B cell (primary cell): ENCODE measurements at regions not wholly inside any gene's neighbourhood (a gene's known extent, or its start where the extent isn't known, plus 50 kb on each side); places are given as distances from the start of the nearest gene placed in this dataset.

Experiments used
- ATAC-seq: fragments of 200-7000 bp; cut with Tn5 transposase; one replicate; pipeline ENCODE4 v1.10.0; 2021; ENCODE audit warnings: low read depth, mild to moderate bottlenecking, moderate number of reproducible peaks, moderate library complexity
- CTCF ChIA-PET: fragments of 350-600 bp; sonication (Branson Sonifier 250); formaldehyde crosslinking; loops from one replicate; lab custom pipeline; 2021; ENCODE audit warnings: antibody characterized with exemption, inconsistent platforms; lab: Charles Lee
- POLR2A ChIA-PET: fragments of 350-600 bp; sonication (Branson Sonifier 250); formaldehyde crosslinking; loops from one replicate; lab custom pipeline; 2021; ENCODE audit warnings: antibody characterized with exemption; lab: Charles Lee
- DNase-seq: peaks from one replicate; pipeline ENCODE4 v3.0.0; 2013
- H2AFZ ChIP-seq: 2 replicates; pipeline ENCODE4 v1.6.1; 2012; ENCODE audit warnings: mild to moderate bottlenecking, low read depth, low read length; ENCODE audit not compliant: insufficient read depth, poor library complexity, severe bottlenecking
- H3K27ac ChIP-seq, 2 donors: 1 replicate in 1 of 2; 2 replicates in 1 of 2; pipeline ENCODE4 v1.5.1; 2012 to 2013; ENCODE audit warnings: low read length in 2 of 2, mild to moderate bottlenecking in 2 of 2, moderate library complexity in 1 of 2
- H3K27me3 ChIP-seq, 4 experiments: fragments of 200-600 bp in 1 of 4; sonication (generic) in 1 of 4; replicated peaks in 1 of 4; 1 replicate in 2 of 4; 2 replicates in 2 of 4; pipeline versions ENCODE4 v1.6.1 to v1.7.0; 2013 to 2016; ENCODE audit warnings: low read length in 3 of 4, mild to moderate bottlenecking in 2 of 4, mixed read lengths in 1 of 4, moderate library complexity in 1 of 4; ENCODE audit not compliant: insufficient read depth in 4 of 4, control insufficient read depth in 3 of 4; ENCODE audit errors: control extremely low read depth in 1 of 4
- H3K36me3 ChIP-seq, 2 experiments: replicated peaks in 1 of 2; 1 replicate in 1 of 2; 2 replicates in 1 of 2; pipeline versions ENCODE4 v1.6.1 to v1.7.1; 2013; ENCODE audit warnings: low read length in 1 of 2; ENCODE audit not compliant: insufficient read depth in 2 of 2, control insufficient read depth in 1 of 2; ENCODE audit errors: control extremely low read depth in 1 of 2, extremely low read depth in 1 of 2
- H3K4me1 ChIP-seq, 2 donors: fragments of 200-600 bp in 1 of 2; sonication (generic) in 1 of 2; 1 replicate in 1 of 2; 2 replicates in 1 of 2; pipeline versions ENCODE4 v1.5.1 to v1.6.1; 2013 to 2017; ENCODE audit warnings: low read length in 2 of 2; ENCODE audit not compliant: control insufficient read depth in 2 of 2, insufficient read depth in 2 of 2
- H3K4me2 ChIP-seq: replicated peaks from 2 replicates; pipeline ENCODE3; 2012; ENCODE audit warnings: mild to moderate bottlenecking, low read depth, low read length; ENCODE audit not compliant: poor library complexity, severe bottlenecking
- H3K4me3 ChIP-seq, 5 experiments: fragments of 200-600 bp in 1 of 5; sonication (generic) in 1 of 5; 1 replicate in 3 of 5; 2 replicates in 2 of 5; pipeline versions ENCODE4 v1.5.1 to v1.7.0; 2011 to 2016; ENCODE audit warnings: low read length in 4 of 5, mild to moderate bottlenecking in 4 of 5, low read depth in 2 of 5, control low read depth in 1 of 5, moderate library complexity in 1 of 5; ENCODE audit not compliant: insufficient read depth in 1 of 5; ENCODE audit errors: control extremely low read depth in 1 of 5, extremely low read depth in 1 of 5
- H3K79me2 ChIP-seq: fragments of 200-600 bp; sonication (generic); one replicate; pipeline ENCODE4 v1.6.0; 2016; ENCODE audit warnings: low read length; ENCODE audit not compliant: control insufficient read depth, insufficient read depth
- H3K9ac ChIP-seq: fragments of 200-600 bp; sonication (generic); 2 replicates; pipeline ENCODE4 v1.6.1; 2017; ENCODE audit warnings: mild to moderate bottlenecking, low read length, moderate library complexity
- H3K9me3 ChIP-seq, 3 donors: one replicate each; pipeline versions ENCODE4 v1.6.1 to v1.7.1; 2013; ENCODE audit warnings: low read length in 2 of 3; ENCODE audit not compliant: control insufficient read depth in 2 of 3, insufficient read depth in 1 of 3; ENCODE audit errors: control extremely low read depth in 1 of 3
- H4K20me1 ChIP-seq: 2 replicates; pipeline ENCODE4 v1.6.0; 2012; ENCODE audit warnings: mild to moderate bottlenecking, low read length; ENCODE audit not compliant: insufficient read depth, control insufficient read depth, poor library complexity, severe bottlenecking
- H3K27ac Mint-ChIP-seq: one replicate; pipeline ENCODE4 v1.8.0; 2021; ENCODE audit warnings: mixed read lengths
- H3K27me3 Mint-ChIP-seq: one replicate; pipeline ENCODE4 v1.8.0; 2021; ENCODE audit warnings: mixed read lengths
- H3K4me1 Mint-ChIP-seq: one replicate; pipeline ENCODE4 v1.8.0; 2021; ENCODE audit warnings: mixed read lengths
- H3K4me3 Mint-ChIP-seq: one replicate; pipeline ENCODE4 v1.8.0; 2021; ENCODE audit warnings: mixed read lengths
- H3K9me3 Mint-ChIP-seq: one replicate; pipeline ENCODE4 v1.8.0; 2022; ENCODE audit warnings: mixed read lengths; ENCODE audit not compliant: insufficient read depth
- EZH2 ChIP-seq: IDR thresholded peaks from 2 replicates; pipeline ENCODE4 v1.6.1; 2012; ENCODE audit warnings: borderline replicate concordance, low read depth, mild to moderate bottlenecking, moderate library complexity, low read length; ENCODE audit not compliant: insufficient read depth, poor library complexity, severe bottlenecking
- WGBS: methylation state at CpG from one replicate; pipeline ENCODE4 v1.1.5; 2013; ENCODE audit warnings: missing lambda C conversion rate; ENCODE audit not compliant: insufficient coverage; 5-methylcytosine and 5-hydroxymethylcytosine counted together
- intact Hi-C: fragments of 100-400 bp; cut with micrococcal nuclease; formaldehyde crosslinking; loops from one replicate; pipeline ENCODE4 v1.10.0; 2022
- TF ChIP-seq, protein P1 (sequence below): fragments of 200-600 bp; IDR thresholded peaks from one replicate; pipeline ENCODE4 v1.8.0; 2022; ENCODE audit warnings: antibody characterized with exemption, mild to moderate bottlenecking

DNA sequence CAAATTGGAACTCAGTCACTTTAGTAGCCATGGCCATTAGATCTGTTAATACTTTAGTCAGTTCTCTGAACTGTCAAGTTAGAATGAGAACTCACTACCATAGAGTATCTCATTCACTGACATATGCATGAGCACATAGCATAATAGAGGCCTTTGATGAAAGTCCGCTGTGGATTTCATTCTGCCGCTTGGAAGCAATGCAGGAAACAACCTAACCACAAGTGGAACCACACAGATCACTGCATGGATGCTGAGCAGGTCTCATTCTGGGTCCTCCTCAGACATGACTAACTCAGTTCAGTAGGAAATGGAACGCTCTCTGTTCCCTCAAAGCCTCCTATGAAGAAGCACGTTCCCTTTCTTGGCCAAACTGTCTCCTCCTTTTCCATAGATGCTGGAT lies 1624.8 kb upstream of the TENM3 start:
- Histone ChIP-seq H3K4me2 (no peak overlapping the region), H3K4me1 (no peaks in the 10 kb centered on the region), H4K20me1 (no peaks in the 10 kb centered on the region), H3K36me3 (no peaks in the 10 kb centered on the region), H3K79me2 (no peaks in the 10 kb centered on the region), H3K4me3 (no peak overlapping the region), H2AFZ (no peak overlapping the region), H3K27me3 (no peaks in the 10 kb centered on the region), H3K9ac (no peak overlapping the region), H3K9me3 (no peaks in the 10 kb centered on the region), H3K27ac (no peak overlapping the region)
- TF ChIP-seq, protein P1, sequence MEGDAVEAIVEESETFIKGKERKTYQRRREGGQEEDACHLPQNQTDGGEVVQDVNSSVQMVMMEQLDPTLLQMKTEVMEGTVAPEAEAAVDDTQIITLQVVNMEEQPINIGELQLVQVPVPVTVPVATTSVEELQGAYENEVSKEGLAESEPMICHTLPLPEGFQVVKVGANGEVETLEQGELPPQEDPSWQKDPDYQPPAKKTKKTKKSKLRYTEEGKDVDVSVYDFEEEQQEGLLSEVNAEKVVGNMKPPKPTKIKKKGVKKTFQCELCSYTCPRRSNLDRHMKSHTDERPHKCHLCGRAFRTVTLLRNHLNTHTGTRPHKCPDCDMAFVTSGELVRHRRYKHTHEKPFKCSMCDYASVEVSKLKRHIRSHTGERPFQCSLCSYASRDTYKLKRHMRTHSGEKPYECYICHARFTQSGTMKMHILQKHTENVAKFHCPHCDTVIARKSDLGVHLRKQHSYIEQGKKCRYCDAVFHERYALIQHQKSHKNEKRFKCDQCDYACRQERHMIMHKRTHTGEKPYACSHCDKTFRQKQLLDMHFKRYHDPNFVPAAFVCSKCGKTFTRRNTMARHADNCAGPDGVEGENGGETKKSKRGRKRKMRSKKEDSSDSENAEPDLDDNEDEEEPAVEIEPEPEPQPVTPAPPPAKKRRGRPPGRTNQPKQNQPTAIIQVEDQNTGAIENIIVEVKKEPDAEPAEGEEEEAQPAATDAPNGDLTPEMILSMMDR: no peak
- TF ChIP-seq EZH2: no peak
- DNase-seq: no peak
- H3K27me3 Mint-ChIP-seq: no peaks in the 10 kb centered on the region
- ATAC-seq: no peak
- ChIA-PET CTCF (no interaction called here), POLR2A (no interaction called here)
- no peak overlapping the region for H3K27ac Mint-ChIP-seq
- no peak overlapping the region for H3K4me3 Mint-ChIP-seq
- no peaks in the 10 kb centered on the region for H3K4me1 Mint-ChIP-seq
- peaks cover 3% of the 10 kb centered on the region for H3K9me3 Mint-ChIP-seq
- WGBS: 0% methylated on average over 2 of the region's 4 CpGs
- intact Hi-C loops: no loop called here

DNA sequence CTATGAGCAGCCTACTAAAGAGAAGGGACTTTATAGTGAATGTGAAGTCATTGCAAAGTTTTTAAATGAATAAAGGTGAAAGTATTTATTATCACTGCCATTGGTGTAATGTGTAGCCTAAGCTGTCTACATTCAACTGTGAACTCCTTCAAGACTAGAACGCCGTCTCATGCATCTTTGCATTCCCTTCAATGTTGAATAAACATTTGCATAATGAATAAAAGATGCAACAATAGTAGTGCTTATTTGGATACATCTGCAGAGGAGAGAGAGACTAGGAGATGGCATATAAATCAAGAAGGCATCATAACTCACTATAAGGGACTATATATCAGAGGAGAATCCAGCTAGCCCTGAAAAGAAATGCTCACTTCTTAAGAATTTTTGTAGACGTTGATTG lies 1623.8 kb upstream of the TENM3 start:
- H3K27ac ChIP-seq: no peak overlapping the region
- H3K9ac ChIP-seq: no peak overlapping the region
- H3K4me1 ChIP-seq: no peaks in the 10 kb centered on the region
- H3K27me3 ChIP-seq: no peaks in the 10 kb centered on the region
- CTCF ChIA-PET: no interaction called here
- DNase-seq (no peak), ATAC-seq (no peak)
- no peaks in the 10 kb centered on the region for H3K27me3 Mint-ChIP-seq
- no CpG with 5 or more reads among the region's 3 CpGs for WGBS
- no peaks in the 10 kb centered on the region for H3K36me3 ChIP-seq
- H3K9me3 Mint-ChIP-seq: peaks cover 3% of the 10 kb centered on the region
- no peaks in the 10 kb centered on the region for H3K79me2 ChIP-seq
- no peak overlapping the region for H3K4me2 ChIP-seq
- intact Hi-C loops: no loop called here
- POLR2A ChIA-PET: no interaction called here
- H3K4me3 Mint-ChIP-seq: no peak overlapping the region
- no peak for TF ChIP-seq EZH2
- TF ChIP-seq, protein P1: no peak
- H3K9me3 ChIP-seq: no peaks in the 10 kb centered on the region
- H3K27ac Mint-ChIP-seq: no peak overlapping the region
- no peaks in the 10 kb centered on the region for H3K4me1 Mint-ChIP-seq
- no peak overlapping the region for H3K4me3 ChIP-seq
- no peaks in the 10 kb centered on the region for H4K20me1 ChIP-seq
- H2AFZ ChIP-seq: no peak overlapping the region
